NB4 (cell line): ENCODE measurements at regions not wholly inside any gene's neighbourhood (a gene's known extent, or its start where the extent isn't known, plus 50 kb on each side); places are given as distances from the start of the nearest gene placed in this dataset.

Experiments used
- DNase-seq: peaks from one replicate; pipeline ENCODE4 v3.0.0; 2010; ENCODE audit warnings: low read depth
- H3K4me3 ChIP-seq: one replicate; pipeline ENCODE4 v1.5.1; 2011; ENCODE audit warnings: mild to moderate bottlenecking, low read depth, low read length, moderate library complexity
- MYC ChIP-seq: IDR thresholded peaks from 2 replicates; pipeline ENCODE4 v1.6.1; 2011; ENCODE audit warnings: low read depth, low read length
- POLR2A ChIP-seq: IDR thresholded peaks from 2 replicates; pipeline ENCODE4 v1.6.1; 2011; ENCODE audit warnings: mild to moderate bottlenecking; ENCODE audit not compliant: insufficient read length; ENCODE audit errors: extremely low read depth
- TF ChIP-seq, protein P1 (sequence below): IDR thresholded peaks from one replicate; pipeline ENCODE4 v1.5.1; 2012; ENCODE audit warnings: low read depth, low read length
- TF ChIP-seq, protein P2 (sequence below): IDR thresholded peaks from 2 replicates; pipeline ENCODE4 v1.6.1; 2011; ENCODE audit warnings: low read depth, low read length

DNA sequence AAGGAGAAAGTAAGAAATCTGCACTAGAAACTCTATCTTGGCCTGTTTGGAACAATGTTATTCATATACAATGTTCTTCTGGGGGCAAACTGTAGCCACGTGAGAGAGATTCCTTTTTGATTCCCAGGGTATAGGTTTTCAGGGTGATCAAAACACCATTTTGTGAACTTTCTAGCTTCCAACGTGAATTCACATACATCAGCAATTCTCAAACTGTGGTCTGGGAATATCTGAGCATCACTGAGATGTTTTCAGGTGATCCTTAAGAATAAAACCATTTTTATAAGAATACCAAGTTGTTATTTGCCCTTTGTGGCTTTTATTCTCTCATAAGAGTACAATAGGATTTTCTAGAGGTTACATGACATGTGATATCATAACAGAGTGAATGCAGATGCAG is 66.9 kb upstream of the ATP1A1 start:
- TF ChIP-seq, protein P1, sequence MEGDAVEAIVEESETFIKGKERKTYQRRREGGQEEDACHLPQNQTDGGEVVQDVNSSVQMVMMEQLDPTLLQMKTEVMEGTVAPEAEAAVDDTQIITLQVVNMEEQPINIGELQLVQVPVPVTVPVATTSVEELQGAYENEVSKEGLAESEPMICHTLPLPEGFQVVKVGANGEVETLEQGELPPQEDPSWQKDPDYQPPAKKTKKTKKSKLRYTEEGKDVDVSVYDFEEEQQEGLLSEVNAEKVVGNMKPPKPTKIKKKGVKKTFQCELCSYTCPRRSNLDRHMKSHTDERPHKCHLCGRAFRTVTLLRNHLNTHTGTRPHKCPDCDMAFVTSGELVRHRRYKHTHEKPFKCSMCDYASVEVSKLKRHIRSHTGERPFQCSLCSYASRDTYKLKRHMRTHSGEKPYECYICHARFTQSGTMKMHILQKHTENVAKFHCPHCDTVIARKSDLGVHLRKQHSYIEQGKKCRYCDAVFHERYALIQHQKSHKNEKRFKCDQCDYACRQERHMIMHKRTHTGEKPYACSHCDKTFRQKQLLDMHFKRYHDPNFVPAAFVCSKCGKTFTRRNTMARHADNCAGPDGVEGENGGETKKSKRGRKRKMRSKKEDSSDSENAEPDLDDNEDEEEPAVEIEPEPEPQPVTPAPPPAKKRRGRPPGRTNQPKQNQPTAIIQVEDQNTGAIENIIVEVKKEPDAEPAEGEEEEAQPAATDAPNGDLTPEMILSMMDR, result no peak
- no peak for TF ChIP-seq MYC
- no peak for TF ChIP-seq POLR2A
- TF ChIP-seq, protein P2, sequence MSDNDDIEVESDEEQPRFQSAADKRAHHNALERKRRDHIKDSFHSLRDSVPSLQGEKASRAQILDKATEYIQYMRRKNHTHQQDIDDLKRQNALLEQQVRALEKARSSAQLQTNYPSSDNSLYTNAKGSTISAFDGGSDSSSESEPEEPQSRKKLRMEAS, result no peak
- no peak overlapping the region for H3K4me3 ChIP-seq
- DNase-seq, result no peak

DNA sequence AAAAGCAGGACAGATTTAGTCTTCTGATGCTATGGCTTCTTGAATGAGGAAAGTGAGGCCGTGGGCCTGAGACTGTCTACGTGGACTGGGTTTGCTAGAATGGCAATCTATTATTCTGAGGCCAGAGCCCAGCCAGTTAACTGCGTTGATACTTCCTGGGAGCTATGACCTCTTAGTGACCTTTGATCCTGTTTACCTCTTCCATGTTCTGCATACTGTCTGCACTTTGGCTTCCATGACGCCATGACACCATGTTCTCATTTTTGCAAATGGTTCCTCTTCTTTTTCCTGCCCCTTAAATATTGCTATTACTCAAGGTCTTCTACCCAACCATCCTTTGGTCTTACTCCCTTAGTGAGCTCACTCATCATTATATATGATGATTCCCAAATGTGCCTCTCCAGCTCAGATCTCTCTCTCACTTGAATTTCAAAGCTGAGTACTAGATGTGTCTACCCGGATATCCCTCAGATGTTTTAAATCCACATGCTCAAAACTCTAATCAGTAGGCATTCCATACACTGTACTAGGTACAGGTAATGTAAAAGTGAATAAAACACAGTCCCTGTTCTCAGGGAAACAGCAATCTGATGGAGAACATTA is 66.1 kb upstream of the ATP1A1 start:
- DNase-seq, result no peak
- no peak overlapping the region for H3K4me3 ChIP-seq
- TF ChIP-seq POLR2A (no peak), MYC (no peak)
- TF ChIP-seq, protein P1, result no peak
- TF ChIP-seq, protein P2, result no peak

DNA sequence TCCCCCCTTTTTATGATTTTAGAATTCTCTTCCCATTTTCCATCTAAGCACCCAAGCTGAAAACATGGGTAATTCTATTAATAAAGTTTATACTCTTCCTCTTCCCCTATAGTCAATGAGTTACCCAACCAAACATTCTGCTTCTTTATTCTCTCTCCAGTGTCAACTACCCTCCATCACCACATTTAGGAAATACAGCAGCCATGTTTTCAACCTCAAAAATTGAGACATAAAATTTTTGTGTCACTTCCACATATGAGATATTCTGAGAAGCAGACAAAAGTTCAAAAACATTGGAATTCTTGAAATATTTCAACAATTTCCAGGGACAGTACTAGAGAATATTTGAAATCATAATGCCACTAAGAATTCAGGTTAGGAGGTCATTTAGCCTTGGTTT is 64.8 kb upstream of the ATP1A1 start:
- DNase-seq, result no peak

DNA sequence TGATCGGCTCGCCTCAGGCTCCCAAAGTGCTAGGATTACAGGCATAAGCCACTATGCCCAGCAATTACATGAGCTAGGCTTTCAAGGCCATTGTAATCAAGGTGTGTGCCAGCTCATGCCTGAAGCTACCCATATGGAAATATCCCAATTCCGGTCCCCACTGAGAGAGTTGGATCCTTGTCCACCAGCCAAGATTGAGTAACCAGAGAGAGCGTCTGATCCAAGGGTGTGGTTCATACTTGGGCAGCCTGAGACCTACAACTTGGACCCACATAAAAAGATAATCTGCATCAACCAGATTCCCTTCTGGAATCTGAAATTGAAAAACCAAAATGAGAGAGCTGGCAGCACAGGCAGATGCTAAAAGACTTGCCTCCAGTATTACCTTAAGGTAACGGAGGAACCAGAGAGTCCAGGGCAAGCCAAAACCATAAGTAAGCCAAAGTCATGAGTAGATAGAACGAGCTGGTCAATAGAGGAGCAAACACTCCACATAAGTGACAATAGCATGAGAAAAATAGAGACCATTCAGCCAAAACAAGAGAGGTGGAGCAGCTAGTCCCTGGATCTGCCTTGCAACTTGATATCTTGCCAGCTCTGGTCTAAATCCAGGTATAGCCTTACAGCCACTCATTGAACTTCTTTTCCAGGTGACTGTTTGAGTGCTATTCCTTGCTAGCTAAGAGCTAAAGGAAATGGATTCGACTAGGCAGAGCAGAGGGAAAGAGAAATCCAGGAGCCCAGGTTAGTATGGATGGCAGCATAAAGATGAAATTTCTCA is 63.8 kb upstream of the ATP1A1 start:
- no peak for TF ChIP-seq POLR2A
- TF ChIP-seq, protein P2, result no peak
- TF ChIP-seq, protein P1, result no peak
- TF ChIP-seq MYC, result no peak
- no peak for DNase-seq
- no peak overlapping the region for H3K4me3 ChIP-seq

More for the DNA sequence above, 64.8 kb upstream of the ATP1A1 start:
- no peak overlapping the region for H3K4me3 ChIP-seq
- TF ChIP-seq POLR2A, result no peak
- TF ChIP-seq, protein P2, result no peak
- TF ChIP-seq, protein P1, result no peak
- no peak for TF ChIP-seq MYC

DNA sequence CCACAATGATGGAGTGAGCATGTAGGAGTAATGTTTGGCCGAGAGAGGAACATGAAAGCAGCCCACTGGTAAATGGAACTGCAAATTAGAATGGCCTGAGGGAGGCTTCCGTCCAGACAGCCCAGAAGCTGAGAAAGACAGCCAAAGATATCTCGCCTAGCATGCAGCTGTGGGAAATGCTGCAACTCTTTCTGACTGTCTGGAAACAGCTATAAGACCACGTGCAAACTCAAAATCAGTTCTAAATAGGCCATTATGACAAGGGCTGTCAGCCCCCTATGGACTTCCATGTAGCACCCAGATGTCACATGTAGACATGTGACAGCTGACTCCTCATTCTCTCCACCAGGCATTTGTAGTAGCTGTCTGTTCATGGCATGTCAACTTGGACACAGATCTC is 62.9 kb upstream of the ATP1A1 start:
- H3K4me3 ChIP-seq, result no peak overlapping the region
- DNase-seq, result no peak
- TF ChIP-seq, protein P2, result no peak
- TF ChIP-seq, protein P1, result no peak
- no peak for TF ChIP-seq MYC
- TF ChIP-seq POLR2A, result no peak
